ENCODE measurements at regions not wholly inside any gene's neighbourhood (a gene's known extent, or its start where the extent isn't known, plus 50 kb on each side); places are given as distances from the start of the nearest gene placed in this dataset.

GRCh38 chr6:15058200-15059061 is 187.4 kb upstream of the JARID2 start:
- no peaks in the 10 kb centered on the region for H3K27me3 ChIP-seq (ENCODE audit: control insufficient read depth, insufficient read depth, low read length)
- H3K36me3 ChIP-seq (ENCODE audit: control insufficient read depth, insufficient read depth, low read length): no peaks in the 10 kb centered on the region
- H3K9ac ChIP-seq (ENCODE audit: insufficient read depth, low read length): no peak overlapping the region
- H3K4me3 ChIP-seq (replicated peaks in 1 of 4; ENCODE audit: control extremely low read depth in 1 of 4, insufficient read depth in 1 of 4, low read depth in 3 of 4, low read length in 4 of 4): no peak overlapping the region
- no peak overlapping the region for H3K4me2 ChIP-seq (ENCODE audit: extremely low read depth, insufficient read depth, low read length)
- TF ChIP-seq EZH2 (IDR thresholded peaks at IDR 0.05; ENCODE audit: low read length, missing control alignments) (no peak), CTCF (conservative IDR thresholded peaks at IDR 0.05 in 1 of 2, IDR thresholded peaks at IDR 0.05 in 1 of 2; ENCODE audit: low read depth in 1 of 2, low read length in 2 of 2) (no peak)
- no peaks in the 10 kb centered on the region for H4K20me1 ChIP-seq (ENCODE audit: control insufficient read depth, extremely low read depth, insufficient read depth, low read length)
- no peaks in the 10 kb centered on the region for H3K9me3 ChIP-seq (ENCODE audit: control insufficient read depth, insufficient read depth, low read depth, low read length)
- DNase-seq (ENCODE audit: low read depth in 2 of 2): no peak
- H3K27ac ChIP-seq (ENCODE audit: insufficient read depth, low read length): no peak overlapping the region
- H3K79me2 ChIP-seq (ENCODE audit: control insufficient read depth, insufficient read depth, low read length): no peaks in the 10 kb centered on the region
- H3K4me1 ChIP-seq (ENCODE audit: control insufficient read depth, extremely low read depth, insufficient read depth, low read length): peaks cover 3% of the 10 kb centered on the region
- H2AFZ ChIP-seq (ENCODE audit: low read length): no peak overlapping the region

- no peak overlapping the region for H3K4me2 ChIP-seq (ENCODE audit: extremely low read depth, insufficient read depth, low read length)
- no peaks in the 10 kb centered on the region for H3K36me3 ChIP-seq (ENCODE audit: control insufficient read depth, insufficient read depth, low read length)
- no peak overlapping the region for H3K27ac ChIP-seq (ENCODE audit: insufficient read depth, low read length)
- no peak overlapping the region for H2AFZ ChIP-seq (ENCODE audit: low read length)
- TF ChIP-seq EZH2 (IDR thresholded peaks at IDR 0.05; ENCODE audit: low read length, missing control alignments): no peak
- no peak for TF ChIP-seq CTCF (conservative IDR thresholded peaks at IDR 0.05 in 1 of 2, IDR thresholded peaks at IDR 0.05 in 1 of 2; ENCODE audit: low read depth in 1 of 2, low read length in 2 of 2)
- peaks cover 3% of the 10 kb centered on the region for H3K4me1 ChIP-seq (ENCODE audit: control insufficient read depth, extremely low read depth, insufficient read depth, low read length)
- no peak for DNase-seq (ENCODE audit: low read depth in 2 of 2)
- H3K4me3 ChIP-seq (replicated peaks in 1 of 4; ENCODE audit: control extremely low read depth in 1 of 4, insufficient read depth in 1 of 4, low read depth in 3 of 4, low read length in 4 of 4): no peak overlapping the region
- H3K9me3 ChIP-seq (ENCODE audit: control insufficient read depth, insufficient read depth, low read depth, low read length): no peaks in the 10 kb centered on the region
- H4K20me1 ChIP-seq (ENCODE audit: control insufficient read depth, extremely low read depth, insufficient read depth, low read length): no peaks in the 10 kb centered on the region
- no peak overlapping the region for H3K9ac ChIP-seq (ENCODE audit: insufficient read depth, low read length)
- no peaks in the 10 kb centered on the region for H3K79me2 ChIP-seq (ENCODE audit: control insufficient read depth, insufficient read depth, low read length)
- H3K27me3 ChIP-seq (ENCODE audit: control insufficient read depth, insufficient read depth, low read length): no peaks in the 10 kb centered on the region
Observed at GRCh38 chr6:15061180-15061641, 184.7 kb upstream of the JARID2 start.

- TF ChIP-seq EZH2 (IDR thresholded peaks at IDR 0.05; ENCODE audit: low read length, missing control alignments) (no peak), CTCF (conservative IDR thresholded peaks at IDR 0.05 in 1 of 2, IDR thresholded peaks at IDR 0.05 in 1 of 2; ENCODE audit: low read depth in 1 of 2, low read length in 2 of 2) (no peak)
- Histone ChIP-seq H3K36me3 (ENCODE audit: control insufficient read depth, insufficient read depth, low read length) (no peaks in the 10 kb centered on the region), H3K9ac (ENCODE audit: insufficient read depth, low read length) (no peak overlapping the region), H3K9me3 (ENCODE audit: control insufficient read depth, insufficient read depth, low read depth, low read length) (no peaks in the 10 kb centered on the region), H3K4me1 (ENCODE audit: control insufficient read depth, extremely low read depth, insufficient read depth, low read length) (peaks cover 3% of the 10 kb centered on the region), H3K79me2 (ENCODE audit: control insufficient read depth, insufficient read depth, low read length) (no peaks in the 10 kb centered on the region), H3K4me2 (ENCODE audit: extremely low read depth, insufficient read depth, low read length) (no peak overlapping the region), H3K27me3 (ENCODE audit: control insufficient read depth, insufficient read depth, low read length) (no peaks in the 10 kb centered on the region), H2AFZ (ENCODE audit: low read length) (no peak overlapping the region), H3K4me3 (replicated peaks in 1 of 4; ENCODE audit: control extremely low read depth in 1 of 4, insufficient read depth in 1 of 4, low read depth in 3 of 4, low read length in 4 of 4) (no peak overlapping the region), H4K20me1 (ENCODE audit: control insufficient read depth, extremely low read depth, insufficient read depth, low read length) (no peaks in the 10 kb centered on the region), H3K27ac (ENCODE audit: insufficient read depth, low read length) (no peak overlapping the region)
- no peak for DNase-seq (ENCODE audit: low read depth in 2 of 2)
Observed at GRCh38 chr6:15061908-15062515, 183.9 kb upstream of the JARID2 start.
